ENCODE measurements at regions not wholly inside any gene's neighbourhood (a gene's known extent, or its start where the extent isn't known, plus 50 kb on each side); places are given as distances from the start of the nearest gene placed in this dataset.

DNA sequence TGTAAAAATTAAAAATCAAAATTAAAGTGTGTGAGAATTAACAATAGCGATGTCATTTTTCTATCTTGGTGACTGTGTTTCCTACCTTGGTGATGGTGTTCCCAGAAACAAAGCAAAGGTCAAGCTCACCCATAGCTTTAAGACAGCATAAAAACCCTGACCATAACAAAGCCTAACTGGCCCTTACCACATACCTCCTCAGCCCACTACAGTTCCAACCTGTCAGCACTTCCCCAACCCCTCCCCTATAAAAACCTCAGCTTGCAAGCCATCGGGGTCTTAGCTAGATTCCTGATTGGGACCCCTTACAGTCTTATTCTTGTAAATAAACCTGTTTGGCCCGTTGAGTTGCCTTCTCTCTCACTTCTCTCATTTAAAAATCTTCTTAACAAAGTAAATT is 484.4 kb upstream of the PCDH20 start (continued):
- TF ChIP-seq, protein P1, sequence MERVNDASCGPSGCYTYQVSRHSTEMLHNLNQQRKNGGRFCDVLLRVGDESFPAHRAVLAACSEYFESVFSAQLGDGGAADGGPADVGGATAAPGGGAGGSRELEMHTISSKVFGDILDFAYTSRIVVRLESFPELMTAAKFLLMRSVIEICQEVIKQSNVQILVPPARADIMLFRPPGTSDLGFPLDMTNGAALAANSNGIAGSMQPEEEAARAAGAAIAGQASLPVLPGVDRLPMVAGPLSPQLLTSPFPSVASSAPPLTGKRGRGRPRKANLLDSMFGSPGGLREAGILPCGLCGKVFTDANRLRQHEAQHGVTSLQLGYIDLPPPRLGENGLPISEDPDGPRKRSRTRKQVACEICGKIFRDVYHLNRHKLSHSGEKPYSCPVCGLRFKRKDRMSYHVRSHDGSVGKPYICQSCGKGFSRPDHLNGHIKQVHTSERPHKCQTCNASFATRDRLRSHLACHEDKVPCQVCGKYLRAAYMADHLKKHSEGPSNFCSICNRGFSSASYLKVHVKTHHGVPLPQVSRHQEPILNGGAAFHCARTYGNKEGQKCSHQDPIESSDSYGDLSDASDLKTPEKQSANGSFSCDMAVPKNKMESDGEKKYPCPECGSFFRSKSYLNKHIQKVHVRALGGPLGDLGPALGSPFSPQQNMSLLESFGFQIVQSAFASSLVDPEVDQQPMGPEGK (CRISPR knock-in tag; IDR thresholded peaks at IDR 0.05; ENCODE audit: borderline replicate concordance) = no peak

DNA sequence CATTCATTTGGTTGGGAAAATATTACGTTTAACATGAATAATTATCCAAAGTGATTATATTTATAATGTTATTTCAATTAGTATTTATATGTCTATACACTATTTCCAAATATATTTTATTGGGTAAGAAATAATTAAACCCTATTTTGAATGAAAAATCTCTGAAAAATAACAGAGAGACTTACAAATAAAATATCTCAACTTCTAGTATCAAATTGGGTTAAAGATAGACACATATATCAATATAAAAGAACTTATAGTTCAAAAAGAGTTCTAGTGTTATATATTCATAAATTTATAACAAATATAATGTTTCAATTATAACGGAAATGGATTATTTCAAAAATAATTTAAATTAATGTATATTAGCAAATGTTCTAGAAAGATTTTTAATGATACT is 482.6 kb upstream of the PCDH20 start:
- TF ChIP-seq TCF4 (CRISPR knock-in tag; IDR thresholded peaks at IDR 0.05; ENCODE audit: borderline replicate concordance) (no peak), ZFP30 (CRISPR knock-in tag; IDR thresholded peaks at IDR 0.05) (no peak), BACH2 (CRISPR knock-in tag; IDR thresholded peaks at IDR 0.05; ENCODE audit: borderline replicate concordance) (no peak), ESRRG (CRISPR knock-in tag; IDR thresholded peaks at IDR 0.05) (no peak), CSDC2 (CRISPR knock-in tag; IDR thresholded peaks at IDR 0.05) (no peak), ISL1 (CRISPR knock-in tag; IDR thresholded peaks at IDR 0.05) (no peak)
- TF ChIP-seq, protein P1 (CRISPR knock-in tag; IDR thresholded peaks at IDR 0.05; ENCODE audit: borderline replicate concordance) = no peak
- TF ChIP-seq, protein P2, sequence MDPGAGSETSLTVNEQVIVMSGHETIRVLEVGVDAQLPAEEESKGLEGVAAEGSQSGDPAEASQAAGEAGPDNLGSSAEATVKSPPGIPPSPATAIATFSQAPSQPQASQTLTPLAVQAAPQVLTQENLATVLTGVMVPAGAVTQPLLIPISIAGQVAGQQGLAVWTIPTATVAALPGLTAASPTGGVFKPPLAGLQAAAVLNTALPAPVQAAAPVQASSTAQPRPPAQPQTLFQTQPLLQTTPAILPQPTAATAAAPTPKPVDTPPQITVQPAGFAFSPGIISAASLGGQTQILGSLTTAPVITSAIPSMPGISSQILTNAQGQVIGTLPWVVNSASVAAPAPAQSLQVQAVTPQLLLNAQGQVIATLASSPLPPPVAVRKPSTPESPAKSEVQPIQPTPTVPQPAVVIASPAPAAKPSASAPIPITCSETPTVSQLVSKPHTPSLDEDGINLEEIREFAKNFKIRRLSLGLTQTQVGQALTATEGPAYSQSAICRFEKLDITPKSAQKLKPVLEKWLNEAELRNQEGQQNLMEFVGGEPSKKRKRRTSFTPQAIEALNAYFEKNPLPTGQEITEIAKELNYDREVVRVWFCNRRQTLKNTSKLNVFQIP (CRISPR knock-in tag; IDR thresholded peaks at IDR 0.05; ENCODE audit: borderline replicate concordance, low read depth) = no peak
- ATAC-seq = no peak

DNA sequence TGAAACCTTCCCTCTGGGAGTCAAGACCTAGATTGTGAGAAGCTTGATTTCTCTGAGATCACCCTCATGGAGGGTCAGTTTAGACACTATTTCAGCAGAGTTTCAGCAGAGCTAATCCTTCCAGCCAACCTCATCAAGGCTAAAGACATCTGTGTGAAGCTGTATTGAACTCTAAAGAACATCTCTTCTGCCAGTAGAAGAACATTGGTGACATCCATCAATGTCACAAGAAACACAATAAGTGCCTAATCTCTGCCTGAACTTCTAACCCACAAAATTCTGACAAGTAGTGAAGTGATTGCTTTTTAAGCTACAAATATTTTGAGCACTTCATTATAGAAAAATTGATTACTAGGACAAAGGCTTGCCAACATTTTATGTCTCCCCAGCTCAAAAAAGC is 475.8 kb upstream of the PCDH20 start:
- TF ChIP-seq, protein P2 (CRISPR knock-in tag; IDR thresholded peaks at IDR 0.05; ENCODE audit: borderline replicate concordance, low read depth) = no peak
- TF ChIP-seq, protein P3, sequence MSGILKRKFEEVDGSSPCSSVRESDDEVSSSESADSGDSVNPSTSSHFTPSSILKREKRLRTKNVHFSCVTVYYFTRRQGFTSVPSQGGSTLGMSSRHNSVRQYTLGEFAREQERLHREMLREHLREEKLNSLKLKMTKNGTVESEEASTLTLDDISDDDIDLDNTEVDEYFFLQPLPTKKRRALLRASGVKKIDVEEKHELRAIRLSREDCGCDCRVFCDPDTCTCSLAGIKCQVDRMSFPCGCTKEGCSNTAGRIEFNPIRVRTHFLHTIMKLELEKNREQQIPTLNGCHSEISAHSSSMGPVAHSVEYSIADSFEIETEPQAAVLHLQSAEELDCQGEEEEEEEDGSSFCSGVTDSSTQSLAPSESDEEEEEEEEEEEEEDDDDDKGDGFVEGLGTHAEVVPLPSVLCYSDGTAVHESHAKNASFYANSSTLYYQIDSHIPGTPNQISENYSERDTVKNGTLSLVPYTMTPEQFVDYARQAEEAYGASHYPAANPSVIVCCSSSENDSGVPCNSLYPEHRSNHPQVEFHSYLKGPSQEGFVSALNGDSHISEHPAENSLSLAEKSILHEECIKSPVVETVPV (CRISPR knock-in tag; IDR thresholded peaks at IDR 0.05) = no peak
- no peak for TF ChIP-seq TOX (CRISPR knock-in tag; IDR thresholded peaks at IDR 0.05; ENCODE audit: borderline replicate concordance)
- TF ChIP-seq ZNF70 (CRISPR knock-in tag; IDR thresholded peaks at IDR 0.05) = no peak
- TF ChIP-seq ZFP3 (CRISPR knock-in tag; IDR thresholded peaks at IDR 0.05) = no peak
- no peak for TF ChIP-seq BACH2 (CRISPR knock-in tag; IDR thresholded peaks at IDR 0.05; ENCODE audit: borderline replicate concordance)
- TF ChIP-seq, protein P1 (CRISPR knock-in tag; IDR thresholded peaks at IDR 0.05; ENCODE audit: borderline replicate concordance) = no peak
- no peak for TF ChIP-seq ZNF565 (CRISPR knock-in tag; conservative IDR thresholded peaks at IDR 0.05; ENCODE audit: low read depth)
- no peak for TF ChIP-seq ESRRG (CRISPR knock-in tag; IDR thresholded peaks at IDR 0.05)
- no peak for TF ChIP-seq ZFP30 (CRISPR knock-in tag; IDR thresholded peaks at IDR 0.05)
- no peak for TF ChIP-seq TCF4 (CRISPR knock-in tag; IDR thresholded peaks at IDR 0.05; ENCODE audit: borderline replicate concordance)
- TF ChIP-seq, protein P4, sequence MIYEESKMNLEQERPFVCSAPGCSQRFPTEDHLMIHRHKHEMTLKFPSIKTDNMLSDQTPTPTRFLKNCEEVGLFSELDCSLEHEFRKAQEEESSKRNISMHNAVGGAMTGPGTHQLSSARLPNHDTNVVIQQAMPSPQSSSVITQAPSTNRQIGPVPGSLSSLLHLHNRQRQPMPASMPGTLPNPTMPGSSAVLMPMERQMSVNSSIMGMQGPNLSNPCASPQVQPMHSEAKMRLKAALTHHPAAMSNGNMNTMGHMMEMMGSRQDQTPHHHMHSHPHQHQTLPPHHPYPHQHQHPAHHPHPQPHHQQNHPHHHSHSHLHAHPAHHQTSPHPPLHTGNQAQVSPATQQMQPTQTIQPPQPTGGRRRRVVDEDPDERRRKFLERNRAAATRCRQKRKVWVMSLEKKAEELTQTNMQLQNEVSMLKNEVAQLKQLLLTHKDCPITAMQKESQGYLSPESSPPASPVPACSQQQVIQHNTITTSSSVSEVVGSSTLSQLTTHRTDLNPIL (CRISPR knock-in tag; IDR thresholded peaks at IDR 0.05; ENCODE audit: low read depth) = no peak
- TF ChIP-seq ISL1 (CRISPR knock-in tag; IDR thresholded peaks at IDR 0.05) = no peak
- TF ChIP-seq CSDC2 (CRISPR knock-in tag; IDR thresholded peaks at IDR 0.05) = no peak
- TF ChIP-seq ARNTL (CRISPR knock-in tag; IDR thresholded peaks at IDR 0.05; ENCODE audit: borderline replicate concordance, low read depth) = no peak
- TF ChIP-seq, protein P5, sequence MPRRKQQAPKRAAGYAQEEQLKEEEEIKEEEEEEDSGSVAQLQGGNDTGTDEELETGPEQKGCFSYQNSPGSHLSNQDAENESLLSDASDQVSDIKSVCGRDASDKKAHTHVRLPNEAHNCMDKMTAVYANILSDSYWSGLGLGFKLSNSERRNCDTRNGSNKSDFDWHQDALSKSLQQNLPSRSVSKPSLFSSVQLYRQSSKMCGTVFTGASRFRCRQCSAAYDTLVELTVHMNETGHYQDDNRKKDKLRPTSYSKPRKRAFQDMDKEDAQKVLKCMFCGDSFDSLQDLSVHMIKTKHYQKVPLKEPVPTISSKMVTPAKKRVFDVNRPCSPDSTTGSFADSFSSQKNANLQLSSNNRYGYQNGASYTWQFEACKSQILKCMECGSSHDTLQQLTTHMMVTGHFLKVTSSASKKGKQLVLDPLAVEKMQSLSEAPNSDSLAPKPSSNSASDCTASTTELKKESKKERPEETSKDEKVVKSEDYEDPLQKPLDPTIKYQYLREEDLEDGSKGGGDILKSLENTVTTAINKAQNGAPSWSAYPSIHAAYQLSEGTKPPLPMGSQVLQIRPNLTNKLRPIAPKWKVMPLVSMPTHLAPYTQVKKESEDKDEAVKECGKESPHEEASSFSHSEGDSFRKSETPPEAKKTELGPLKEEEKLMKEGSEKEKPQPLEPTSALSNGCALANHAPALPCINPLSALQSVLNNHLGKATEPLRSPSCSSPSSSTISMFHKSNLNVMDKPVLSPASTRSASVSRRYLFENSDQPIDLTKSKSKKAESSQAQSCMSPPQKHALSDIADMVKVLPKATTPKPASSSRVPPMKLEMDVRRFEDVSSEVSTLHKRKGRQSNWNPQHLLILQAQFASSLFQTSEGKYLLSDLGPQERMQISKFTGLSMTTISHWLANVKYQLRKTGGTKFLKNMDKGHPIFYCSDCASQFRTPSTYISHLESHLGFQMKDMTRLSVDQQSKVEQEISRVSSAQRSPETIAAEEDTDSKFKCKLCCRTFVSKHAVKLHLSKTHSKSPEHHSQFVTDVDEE (CRISPR knock-in tag; IDR thresholded peaks at IDR 0.05) = no peak
- no peak for TF ChIP-seq OSR1 (CRISPR knock-in tag; IDR thresholded peaks at IDR 0.05)
- no peak for TF ChIP-seq RARB (CRISPR knock-in tag; IDR thresholded peaks at IDR 0.05)
- TF ChIP-seq GLIS3 (CRISPR knock-in tag; IDR thresholded peaks at IDR 0.05) = no peak
- ATAC-seq = no peak
